ACC112 (cell line): ENCODE measurements at regions not wholly inside any gene's neighbourhood (a gene's known extent, or its start where the extent isn't known, plus 50 kb on each side); places are given as distances from the start of the nearest gene placed in this dataset.

Source experiments
- H2AFZ ChIP-seq: fragments of 200-600 bp; sonication (generic); one replicate; pipeline ENCODE4 v1.6.0; 2017; ENCODE audit warnings: antibody characterized with exemption, low read length; ENCODE audit not compliant: unreplicated experiment
- H3K27ac ChIP-seq: fragments of 200-600 bp; sonication (generic); 2 replicates; pipeline ENCODE4 v1.5.1; 2014; ENCODE audit warnings: low read depth, mild to moderate bottlenecking, antibody characterized with exemption, low read length, moderate library complexity
- H3K27me3 ChIP-seq: fragments of 200-600 bp; sonication (generic); 2 replicates; pipeline ENCODE4 v1.6.1; 2014; ENCODE audit warnings: mild to moderate bottlenecking, antibody characterized with exemption, low read length, moderate library complexity, mixed read lengths; ENCODE audit not compliant: insufficient read depth
- H3K36me3 ChIP-seq: fragments of 200-600 bp; sonication (generic); 2 replicates; pipeline ENCODE4 v1.6.1; 2016; ENCODE audit warnings: mild to moderate bottlenecking, antibody characterized with exemption, low read length, moderate library complexity, mixed read lengths; ENCODE audit not compliant: insufficient read depth
- H3K4me1 ChIP-seq: fragments of 200-600 bp; sonication (generic); one replicate; pipeline ENCODE4 v1.6.1; 2016; ENCODE audit warnings: low read length, mixed read lengths; ENCODE audit not compliant: insufficient read depth, unreplicated experiment, control insufficient read depth
- H3K4me3 ChIP-seq: fragments of 200-600 bp; sonication (generic); 2 replicates; pipeline ENCODE4 v1.5.1; 2014; ENCODE audit warnings: mild to moderate bottlenecking, low read depth, low read length
- H3K79me2 ChIP-seq: fragments of 200-600 bp; sonication (generic); one replicate; pipeline ENCODE4 v1.6.0; 2016; ENCODE audit warnings: low read length; ENCODE audit not compliant: control insufficient read depth, unreplicated experiment, insufficient read depth

DNA sequence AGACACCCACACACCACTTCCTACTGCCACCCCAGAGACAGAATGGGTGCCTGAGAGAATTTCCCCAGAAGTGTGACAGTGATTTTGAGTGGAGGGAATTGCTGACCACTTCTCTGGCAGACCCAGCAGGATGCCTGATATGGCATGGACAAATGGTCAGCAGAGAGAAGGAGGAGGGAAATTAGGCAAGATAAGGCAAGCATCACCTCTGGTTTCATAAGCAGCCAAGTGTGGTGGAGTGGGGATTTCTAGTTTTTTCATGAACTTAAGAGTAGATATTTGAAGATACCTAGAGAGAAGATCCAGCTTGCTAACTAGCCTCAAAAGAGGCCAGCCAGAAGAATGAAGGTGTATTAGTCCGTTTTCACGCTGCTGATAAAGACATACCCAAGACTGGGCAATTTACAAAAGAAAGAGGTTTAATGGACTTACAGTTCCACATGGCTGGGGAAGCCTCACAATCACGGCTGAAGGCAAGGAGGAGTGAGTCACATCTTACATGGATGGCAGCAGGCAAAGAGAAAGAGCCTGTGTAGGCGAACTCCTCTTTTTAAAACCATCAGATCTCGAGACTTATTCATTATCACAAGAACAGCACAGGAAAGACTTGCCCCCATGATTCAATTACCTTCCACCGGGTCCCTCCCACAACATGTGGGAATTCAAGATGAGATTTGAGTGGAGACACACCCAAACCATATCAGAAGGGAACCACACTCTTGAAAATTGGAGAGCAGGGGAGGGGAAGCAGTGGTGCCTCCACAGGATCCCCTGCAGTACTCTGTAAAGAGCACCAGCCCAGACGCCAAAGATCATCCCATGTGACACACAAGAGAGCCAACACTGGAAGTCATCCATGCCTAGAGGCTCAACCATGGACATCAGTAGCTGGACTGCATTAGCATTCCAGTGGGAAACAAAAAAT is 64.2 kb downstream of the RBM43 start:
- H3K4me1 ChIP-seq: no peaks in the 10 kb centered on the region
- H3K36me3 ChIP-seq: no peaks in the 10 kb centered on the region
- no peak overlapping the region for H2AFZ ChIP-seq
- H3K79me2 ChIP-seq: no peaks in the 10 kb centered on the region
- no peak overlapping the region for H3K4me3 ChIP-seq
- no peaks in the 10 kb centered on the region for H3K27me3 ChIP-seq
- H3K27ac ChIP-seq: no peak overlapping the region

DNA sequence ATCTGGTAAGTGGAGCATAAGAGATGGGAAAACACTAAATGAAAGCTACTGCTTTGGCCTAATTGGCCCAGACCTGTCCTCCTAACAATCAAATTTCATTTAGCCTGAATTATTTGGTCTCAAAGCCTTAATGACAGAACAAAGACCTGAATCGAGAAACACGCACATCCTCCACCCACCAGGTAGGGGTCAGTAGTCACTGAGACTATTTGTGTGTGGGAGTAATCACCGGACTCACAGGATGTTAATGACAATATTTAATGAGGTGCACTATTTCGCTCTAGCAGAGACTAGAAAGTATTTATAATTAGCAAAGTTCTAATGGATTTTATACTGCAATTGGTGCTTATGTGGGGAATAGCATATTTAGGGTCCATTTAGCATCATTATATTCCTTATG is 68.1 kb downstream of the RBM43 start:
- Histone ChIP-seq H3K4me1 (no peaks in the 10 kb centered on the region), H3K4me3 (no peak overlapping the region), H3K36me3 (no peaks in the 10 kb centered on the region), H3K27me3 (no peaks in the 10 kb centered on the region), H2AFZ (no peak overlapping the region), H3K27ac (no peak overlapping the region), H3K79me2 (no peaks in the 10 kb centered on the region)

DNA sequence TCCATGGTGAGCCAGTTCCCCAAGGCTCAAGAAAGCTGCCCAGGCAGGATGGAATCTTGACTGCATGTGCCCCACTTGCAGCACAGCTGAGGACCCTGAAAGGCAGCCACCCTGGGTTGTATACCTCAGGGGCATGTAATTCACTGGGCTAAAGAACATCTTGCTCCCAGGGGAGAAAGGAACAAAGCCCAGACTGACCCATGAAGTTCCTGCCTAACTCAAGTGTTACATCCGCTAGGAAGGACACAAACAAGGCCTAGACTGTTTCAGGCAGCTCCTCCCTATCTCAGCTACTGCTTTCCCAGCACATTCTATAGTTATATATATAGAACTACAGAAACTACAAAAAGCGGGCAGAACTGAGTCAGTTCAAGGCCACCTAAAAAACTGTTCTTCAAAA is 69.0 kb downstream of the RBM43 start:
- Histone ChIP-seq H2AFZ (no peak overlapping the region), H3K4me3 (no peak overlapping the region), H3K27me3 (no peaks in the 10 kb centered on the region), H3K36me3 (no peaks in the 10 kb centered on the region), H3K27ac (no peak overlapping the region), H3K79me2 (no peaks in the 10 kb centered on the region), H3K4me1 (no peaks in the 10 kb centered on the region)

- Histone ChIP-seq H3K4me3 (no peak overlapping the region), H3K4me1 (no peaks in the 10 kb centered on the region), H3K79me2 (no peaks in the 10 kb centered on the region), H3K36me3 (no peaks in the 10 kb centered on the region), H2AFZ (no peak overlapping the region), H3K27me3 (no peaks in the 10 kb centered on the region), H3K27ac (no peak overlapping the region)
Observed at GRCh38 chr2:151191001-151191400, 70.7 kb downstream of the RBM43 start.

DNA sequence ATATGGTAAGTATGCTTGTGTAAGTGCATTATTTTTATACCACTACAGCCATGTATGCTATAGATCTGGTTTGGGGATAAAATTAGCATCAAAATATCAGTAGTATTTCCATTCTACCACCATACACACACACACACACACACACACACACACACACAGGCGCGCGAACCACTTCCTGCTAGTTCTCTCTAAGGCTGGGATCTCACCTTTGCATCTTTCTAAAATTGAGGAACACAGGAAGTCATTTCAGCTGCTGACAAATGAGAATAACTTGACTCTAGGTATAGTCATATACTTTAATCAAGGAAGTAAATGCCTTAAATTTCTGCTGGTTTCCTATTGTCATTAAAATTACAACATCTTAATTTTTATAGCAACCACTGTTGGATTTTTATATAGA is 72.5 kb downstream of the RBM43 start:
- H3K27ac ChIP-seq: no peak overlapping the region
- no peak overlapping the region for H3K4me3 ChIP-seq
- no peaks in the 10 kb centered on the region for H3K36me3 ChIP-seq
- 0 out of 2 replicates have a peak, but pooled peaks cover 5% of the 10 kb centered on the region for H3K27me3 ChIP-seq
- H3K4me1 ChIP-seq: no peaks in the 10 kb centered on the region
- no peak overlapping the region for H2AFZ ChIP-seq
- H3K79me2 ChIP-seq: no peaks in the 10 kb centered on the region

DNA sequence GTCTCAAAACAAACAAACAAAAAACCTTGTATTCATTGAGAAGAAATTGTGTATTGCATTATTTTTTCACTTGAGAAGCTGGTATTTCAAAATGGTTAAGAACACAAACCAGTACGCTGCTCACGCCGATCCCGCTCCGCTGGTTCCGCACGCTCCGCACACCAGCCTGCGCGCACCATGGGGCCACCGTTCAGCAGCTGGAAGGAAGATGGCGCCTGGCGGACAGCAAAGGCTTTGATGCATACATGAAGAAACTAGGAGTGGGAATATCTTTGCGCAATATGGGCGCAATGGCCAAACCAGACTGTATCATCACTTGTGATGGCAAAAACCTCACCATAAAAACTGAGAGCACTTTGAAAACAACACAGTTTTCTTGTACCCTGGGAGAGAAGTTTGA is 75.7 kb downstream of the RBM43 start:
- no peaks in the 10 kb centered on the region for H3K36me3 ChIP-seq
- H2AFZ ChIP-seq: no peak overlapping the region
- no peak overlapping the region for H3K4me3 ChIP-seq
- peaks cover 19% of the 10 kb centered on the region; the same call in 1 of the 2 replicates for H3K27me3 ChIP-seq
- no peaks in the 10 kb centered on the region for H3K79me2 ChIP-seq
- no peaks in the 10 kb centered on the region for H3K4me1 ChIP-seq
- no peak overlapping the region for H3K27ac ChIP-seq

- Histone ChIP-seq H2AFZ (no peak overlapping the region), H3K4me1 (no peaks in the 10 kb centered on the region), H3K27ac (no peak overlapping the region), H3K36me3 (no peaks in the 10 kb centered on the region), H3K27me3 (peaks cover 25% of the 10 kb centered on the region), H3K79me2 (no peaks in the 10 kb centered on the region), H3K4me3 (no peak overlapping the region)
Observed at GRCh38 chr2:151182899-151183809, 78.5 kb downstream of the RBM43 start.

- no peaks in the 10 kb centered on the region for H3K4me1 ChIP-seq
- H2AFZ ChIP-seq: no peak overlapping the region
- H3K36me3 ChIP-seq: no peaks in the 10 kb centered on the region
- no peak overlapping the region for H3K27ac ChIP-seq
- H3K27me3 ChIP-seq: peaks cover 25% of the 10 kb centered on the region
- no peaks in the 10 kb centered on the region for H3K79me2 ChIP-seq
- H3K4me3 ChIP-seq: no peak overlapping the region
Observed at GRCh38 chr2:151182396-151182795, 79.3 kb downstream of the RBM43 start.

DNA sequence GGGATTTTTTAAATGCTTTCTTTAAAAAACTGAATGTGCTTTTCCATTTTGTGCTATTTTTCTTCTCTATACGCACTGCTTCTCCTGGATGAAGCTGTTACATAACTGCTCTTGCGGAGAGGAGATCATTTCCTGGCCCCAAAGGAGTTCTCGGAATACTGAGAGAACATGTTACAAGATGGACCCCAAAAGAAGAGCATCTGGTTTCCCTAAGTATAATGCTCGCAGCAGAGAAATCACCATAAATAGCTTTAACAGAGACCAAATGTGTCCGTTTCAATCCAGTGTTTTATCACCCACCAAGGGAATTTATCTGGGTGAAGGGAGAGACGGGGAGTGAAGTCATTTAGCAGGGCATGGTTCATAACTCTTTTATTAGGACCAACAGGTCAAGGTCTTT is 80.1 kb downstream of the RBM43 start:
- H3K4me1 ChIP-seq: no peaks in the 10 kb centered on the region
- peaks cover 27% of the 10 kb centered on the region for H3K27me3 ChIP-seq
- no peaks in the 10 kb centered on the region for H3K36me3 ChIP-seq
- no peak overlapping the region for H3K27ac ChIP-seq
- no peaks in the 10 kb centered on the region for H3K79me2 ChIP-seq
- H3K4me3 ChIP-seq: no peak overlapping the region
- H2AFZ ChIP-seq: no peak overlapping the region

- Histone ChIP-seq H2AFZ (no peak overlapping the region), H3K36me3 (no peaks in the 10 kb centered on the region), H3K79me2 (no peaks in the 10 kb centered on the region), H3K27ac (no peak overlapping the region), H3K4me3 (no peak overlapping the region), H3K27me3 (peaks cover 39% of the 10 kb centered on the region), H3K4me1 (no peaks in the 10 kb centered on the region)
Observed at GRCh38 chr2:151180123-151180522, 81.5 kb downstream of the RBM43 start.
